NCI-H2029 (cell line): ENCODE measurements at regions not wholly inside any gene's neighbourhood (a gene's known extent, or its start where the extent isn't known, plus 50 kb on each side); places are given as distances from the start of the nearest gene placed in this dataset.

Experiments used
- DNase-seq: peaks from one replicate; lab custom pipeline; 2025; lab: John Stamatoyannopoulos, UW

DNA sequence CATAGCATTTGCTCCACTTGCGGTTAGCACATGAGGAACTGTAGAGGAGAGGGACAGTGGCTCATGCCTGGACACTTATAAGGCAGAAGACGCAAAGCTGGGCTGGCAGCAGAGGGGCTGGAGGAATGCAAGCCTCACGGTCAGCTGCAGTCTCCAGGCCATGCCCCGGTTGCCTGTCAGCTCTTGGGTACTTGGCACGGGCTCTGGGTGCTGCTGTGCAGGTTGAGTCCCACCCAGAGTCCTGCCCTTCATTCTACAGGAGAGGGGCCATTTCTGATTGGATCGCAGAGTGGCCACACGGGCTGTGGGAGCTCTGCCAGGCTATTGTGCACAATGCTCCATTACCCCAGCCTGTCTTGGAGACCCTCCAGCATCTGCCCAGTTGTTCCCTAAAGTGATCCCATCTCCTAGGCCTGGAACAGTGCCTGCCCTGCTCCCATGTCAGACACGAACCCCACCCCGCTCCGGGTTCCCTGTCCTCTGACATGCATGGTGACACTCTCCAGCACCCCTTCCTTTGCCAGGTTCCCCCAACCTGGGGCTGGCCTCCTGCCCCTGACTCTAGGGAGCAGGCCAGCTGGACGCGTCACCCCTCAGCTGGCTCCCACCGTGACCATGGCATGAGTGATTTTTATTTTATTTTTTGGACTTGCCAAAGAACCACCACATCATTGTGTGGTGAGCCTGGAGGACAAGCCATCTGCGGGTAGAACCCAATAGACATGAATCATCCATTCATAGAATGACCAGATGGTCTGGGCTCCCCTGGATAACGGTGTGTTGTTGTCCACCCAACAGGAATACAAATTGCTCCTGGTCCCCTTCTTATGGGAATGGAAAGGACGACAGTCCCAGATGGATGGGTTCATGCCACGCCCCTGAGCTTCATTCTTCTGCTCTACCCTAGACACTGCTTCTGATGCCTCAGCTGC, 51.0 kb upstream of the KLF13 start:
- no peak for DNase-seq

DNA sequence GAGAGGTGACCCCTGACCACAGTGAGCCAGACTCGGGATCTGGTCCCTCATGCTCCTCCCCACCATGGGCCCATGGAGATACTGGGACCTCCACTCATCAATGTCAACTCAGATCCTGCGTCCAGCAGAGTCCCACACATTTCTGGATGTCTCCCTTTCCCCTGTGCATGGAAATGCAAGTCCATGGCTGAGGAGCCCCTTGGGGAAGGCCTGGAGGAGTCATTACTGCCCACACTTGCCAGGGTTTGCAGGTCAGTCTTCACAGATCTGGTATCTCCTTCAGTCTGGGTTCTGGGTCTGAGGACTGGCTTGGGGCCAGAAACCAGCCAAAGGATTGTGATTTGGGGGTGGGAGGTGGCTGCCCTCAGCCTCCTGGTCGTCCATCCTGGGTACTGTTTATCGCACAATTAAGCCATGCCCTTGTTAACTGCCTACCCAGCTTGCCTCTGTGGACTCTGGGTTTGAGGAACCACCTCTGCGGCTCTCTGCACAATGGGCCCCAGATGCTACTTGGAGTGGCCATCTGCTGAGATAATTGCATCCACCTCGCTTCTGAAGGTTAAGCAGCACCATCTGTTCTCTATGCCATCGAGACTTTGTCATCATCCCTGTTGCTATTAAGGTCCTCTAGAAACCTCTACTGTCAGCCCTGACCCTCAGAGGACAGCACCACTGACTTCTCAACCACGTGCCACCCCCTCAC, 49.9 kb upstream of the KLF13 start:
- peak; percentile 18 for DNase-seq
